ENCODE measurements at regions not wholly inside any gene's neighbourhood (a gene's known extent, or its start where the extent isn't known, plus 50 kb on each side); places are given as distances from the start of the nearest gene placed in this dataset.

- no peak for DNase-seq (ENCODE audit: low read depth)
These were observed 54.2 kb upstream of the MGST2 start for GRCh38 chr4:139611391-139611790.

- peak; percentile 62 for DNase-seq (ENCODE audit: low read depth)
These were observed 53.6 kb upstream of the SETD7 start for GRCh38 chr4:139609647-139610046.

GRCh38 chr4:139607502-139608060 is 51.6 kb upstream of the SETD7 start:
- DNase-seq (ENCODE audit: low read depth): no peak

- DNase-seq (ENCODE audit: low read depth): peak; percentile 70
These were observed 50.8 kb upstream of the SETD7 start for GRCh38 chr4:139606579-139607501.

GRCh38 chr4:139606103-139606502 is 50.1 kb upstream of the SETD7 start:
- DNase-seq (ENCODE audit: low read depth): no peak

Data from amniotic epithelial cell (primary cell).